ENCODE measurements at regions not wholly inside any gene's neighbourhood (a gene's known extent, or its start where the extent isn't known, plus 50 kb on each side); places are given as distances from the start of the nearest gene placed in this dataset.
"Not testable (repeated sequence)": the region's sequence is repeated elsewhere in the genome, so short reads cannot be mapped to it uniquely, and the experiment has no call there.

GRCh38 chr17:33910200-33910857 is 344.8 kb upstream of the CCL2 start:
- no peak for DNase-seq

- DNase-seq: no peak
These were observed 341.0 kb upstream of the CCL2 start for GRCh38 chr17:33914125-33914524.

- DNase-seq: no peak
These were observed 332.1 kb upstream of the CCL2 start for GRCh38 chr17:33922971-33923370.

DNA sequence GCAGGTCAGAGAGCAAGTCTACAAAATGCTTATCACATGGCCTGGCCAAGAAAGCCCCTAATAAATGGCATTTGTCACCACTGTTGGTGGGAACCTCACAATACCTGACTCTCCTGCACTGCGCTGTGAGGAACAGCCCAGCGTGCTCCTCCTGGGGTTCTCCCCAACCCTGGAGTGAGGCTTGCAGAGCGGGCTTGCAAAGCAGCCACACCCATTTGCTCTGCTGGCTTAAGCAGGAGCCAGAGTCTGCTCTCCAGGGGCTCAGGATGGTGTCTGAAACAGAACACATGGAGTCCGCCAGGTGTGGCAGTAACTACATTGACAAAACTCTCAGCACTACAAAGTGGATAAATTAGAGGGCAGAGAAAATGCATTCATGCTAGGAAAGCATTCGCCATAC is 331.0 kb upstream of the CCL2 start:
- DNase-seq: no peak

GRCh38 chr17:33925649-33926048 is 329.4 kb upstream of the CCL2 start:
- no peak for DNase-seq

- DNase-seq: peak; percentile 1
These were observed 327.4 kb upstream of the CCL2 start for GRCh38 chr17:33927732-33928133.

GRCh38 chr17:33929181-33929724 is 325.8 kb upstream of the CCL2 start:
- DNase-seq: no peak

GRCh38 chr17:33931148-33931814 is 323.8 kb upstream of the CCL2 start:
- DNase-seq: not testable (repeated sequence)

- no peak for DNase-seq
These were observed 322.1 kb upstream of the CCL2 start for GRCh38 chr17:33932996-33933395.

- DNase-seq: no peak
These were observed 321.5 kb upstream of the CCL2 start for GRCh38 chr17:33933576-33933975.

DNA sequence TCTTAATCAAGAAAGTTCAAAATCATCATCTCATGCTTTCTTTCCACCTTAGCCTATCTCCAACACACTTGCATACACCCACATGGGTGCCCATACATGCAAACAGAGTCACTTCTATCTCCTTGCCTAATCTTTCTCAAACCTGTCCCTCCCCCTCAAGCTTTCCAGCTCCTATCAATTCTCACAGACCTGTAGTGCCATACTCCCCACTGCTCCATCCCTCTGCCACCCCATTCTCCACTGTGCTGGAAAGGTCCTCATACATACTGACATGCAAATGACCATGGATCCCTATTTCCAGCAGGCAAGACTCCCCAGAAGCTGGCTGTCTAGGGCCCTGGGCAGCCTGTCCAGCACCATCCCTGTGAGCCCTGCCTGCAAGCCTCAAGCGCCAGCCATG is 320.4 kb upstream of the CCL2 start:
- no peak for DNase-seq

- DNase-seq: no peak
These were observed 319.3 kb upstream of the CCL2 start for GRCh38 chr17:33935822-33936221.

DNA sequence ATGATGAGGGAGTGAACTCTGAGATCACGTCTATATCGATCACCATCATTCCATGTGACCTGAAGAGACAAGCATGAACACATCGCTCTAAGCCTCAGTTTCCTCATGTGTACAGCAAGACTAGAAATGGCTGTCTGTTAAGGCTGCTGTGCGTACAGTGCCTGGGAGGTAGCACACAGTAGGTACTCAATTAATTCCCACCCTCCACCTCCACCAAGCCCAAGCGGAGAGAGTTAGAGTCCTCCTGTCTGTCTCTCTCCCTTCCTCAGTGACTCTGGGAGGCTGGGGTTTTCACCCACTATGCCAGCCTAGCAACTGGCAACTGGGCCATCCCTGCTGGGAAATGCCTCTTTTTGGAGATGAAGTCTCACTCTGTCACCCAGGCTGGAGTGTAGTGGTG is 318.3 kb upstream of the CCL2 start:
- no peak for DNase-seq

DNA sequence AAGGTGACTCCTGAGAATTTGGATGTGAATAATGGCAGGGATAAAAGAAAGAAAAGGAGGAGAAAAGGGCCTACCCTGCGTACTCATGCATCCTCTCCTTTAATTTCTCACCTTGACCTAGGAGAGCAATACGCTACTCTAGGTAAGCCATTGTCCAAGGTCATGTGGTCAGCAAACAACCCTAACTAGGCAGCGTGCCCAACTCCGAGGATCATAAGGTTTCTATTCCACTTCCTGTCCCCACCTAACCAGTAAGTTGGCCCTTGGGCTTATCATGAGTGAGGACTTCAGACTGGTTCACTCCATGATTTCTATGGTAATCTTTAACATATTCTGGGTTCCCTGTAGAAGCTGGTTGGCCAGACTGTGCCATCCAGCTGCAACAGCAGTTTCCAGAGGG is 315.1 kb upstream of the CCL2 start:
- no peak for DNase-seq

GRCh38 chr17:33940769-33941370 is 314.2 kb upstream of the CCL2 start:
- DNase-seq: no peak

GRCh38 chr17:33941744-33942143 is 313.3 kb upstream of the CCL2 start:
- DNase-seq: no peak

DNA sequence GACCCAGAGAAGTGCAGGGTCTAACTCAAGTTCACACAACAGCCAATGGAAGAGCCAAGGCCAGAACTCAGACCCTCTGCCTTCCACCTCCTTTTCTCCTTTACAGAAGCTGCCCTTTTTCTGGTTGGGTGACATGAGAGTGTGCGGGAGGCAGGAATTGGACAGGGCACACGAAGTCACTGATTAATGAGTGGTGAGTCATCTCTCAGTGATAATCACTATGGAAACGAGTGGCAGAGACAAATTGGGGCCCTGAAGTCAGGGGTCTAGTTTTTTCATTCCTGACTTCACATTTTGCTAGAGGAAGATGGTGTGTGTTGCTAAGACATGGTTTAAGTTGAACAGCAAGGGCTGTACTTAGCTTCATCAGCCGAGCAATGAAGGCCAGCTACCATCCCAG is 312.7 kb upstream of the CCL2 start:
- no peak for DNase-seq

GRCh38 chr17:33944412-33944811 is 310.7 kb upstream of the CCL2 start:
- DNase-seq: no peak

DNA sequence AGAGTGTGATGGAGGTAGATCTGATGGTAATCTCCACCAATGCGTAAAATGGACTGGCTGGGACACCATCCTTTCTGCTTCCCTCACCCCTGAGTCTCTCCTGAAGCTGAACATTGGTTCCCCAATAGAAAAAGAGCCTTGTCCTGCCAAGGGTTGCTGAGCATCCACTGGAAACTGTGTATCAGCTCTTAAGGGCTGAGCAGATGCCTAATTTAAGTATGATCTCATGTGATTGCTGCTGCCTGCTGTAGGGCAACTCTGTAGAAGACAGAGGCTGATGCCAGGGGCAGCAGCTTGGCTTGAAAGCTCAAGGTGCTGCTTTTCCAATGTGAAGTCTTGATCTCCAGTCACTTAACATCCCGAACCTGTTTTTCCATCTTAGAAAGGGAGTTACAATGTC is 310.3 kb upstream of the CCL2 start:
- DNase-seq: no peak

GRCh38 chr17:33945646-33946546 is 309.2 kb upstream of the CCL2 start:
- no peak for DNase-seq

GRCh38 chr17:33947762-33948161 is 307.3 kb upstream of the CCL2 start:
- no peak for DNase-seq

- DNase-seq: no peak
These were observed 306.8 kb upstream of the CCL2 start for GRCh38 chr17:33948309-33948708.

GRCh38 chr17:33949100-33949499 is 306.0 kb upstream of the CCL2 start:
- DNase-seq: peak; percentile 7
